H9 (cell line): ENCODE measurements at regions not wholly inside any gene's neighbourhood (a gene's known extent, or its start where the extent isn't known, plus 50 kb on each side); places are given as distances from the start of the nearest gene placed in this dataset.
"Not testable (repeated sequence)": the region's sequence is repeated elsewhere in the genome, so short reads cannot be mapped to it uniquely, and the experiment has no call there.

Experiments used
- DNase-seq: peaks from one replicate; pipeline ENCODE4 v3.0.0-alpha.2; 2017
- H2AFZ ChIP-seq: one replicate; pipeline ENCODE4 v1.6.1; 2013; ENCODE audit warnings: mild to moderate bottlenecking, low read length, control low read depth, moderate library complexity
- H2AK5ac ChIP-seq: 2 replicates; pipeline ENCODE4 v1.6.1; 2013; ENCODE audit warnings: low read length, control low read depth, mixed read lengths; ENCODE audit not compliant: insufficient read length
- H2BK120ac ChIP-seq: one replicate; pipeline ENCODE4 v1.6.1; 2013; ENCODE audit warnings: low read depth, mild to moderate bottlenecking, low read length, control low read depth, inconsistent platforms; ENCODE audit not compliant: poor library complexity, severe bottlenecking
- H2BK12ac ChIP-seq: 2 replicates; pipeline ENCODE4 v1.6.1; 2013; ENCODE audit warnings: low read length, control low read depth, mixed read lengths, low read depth; ENCODE audit not compliant: insufficient read length
- H2BK15ac ChIP-seq: 2 replicates; pipeline ENCODE4 v1.6.1; 2013; ENCODE audit warnings: low read depth, low read length, control low read depth
- H2BK20ac ChIP-seq: one replicate; pipeline ENCODE4 v1.6.1; 2013; ENCODE audit warnings: low read depth, mild to moderate bottlenecking, low read length, control low read depth, inconsistent platforms; ENCODE audit not compliant: poor library complexity, severe bottlenecking
- H2BK5ac ChIP-seq: 2 replicates; pipeline ENCODE4 v1.6.1; 2013; ENCODE audit warnings: low read length, control low read depth, mixed read lengths; ENCODE audit not compliant: insufficient read length
- H3K14ac ChIP-seq: 2 replicates; pipeline ENCODE4 v1.6.1; 2013; ENCODE audit warnings: low read length, control low read depth; ENCODE audit not compliant: insufficient read depth
- H3K18ac ChIP-seq: 2 replicates; pipeline ENCODE4 v1.6.1; 2013; ENCODE audit warnings: low read depth, mild to moderate bottlenecking, mixed read lengths, low read length, control low read depth; ENCODE audit not compliant: insufficient read length
- H3K23ac ChIP-seq: 2 replicates; pipeline ENCODE4 v1.6.1; 2013; ENCODE audit warnings: low read length, control low read depth, mixed read lengths, low read depth; ENCODE audit not compliant: insufficient read length
- H3K23me2 ChIP-seq: 2 replicates; pipeline ENCODE4 v1.6.1; 2013; ENCODE audit warnings: low read depth, mild to moderate bottlenecking, mixed read lengths, low read length, control low read depth; ENCODE audit not compliant: insufficient read length, poor library complexity, severe bottlenecking
- H3K27ac ChIP-seq: 2 replicates; pipeline ENCODE4 v1.5.1; 2013; ENCODE audit warnings: low read length, control low read depth, mixed read lengths, low read depth; ENCODE audit not compliant: insufficient read length
- H3K27me3 ChIP-seq: 2 replicates; pipeline ENCODE4 v1.6.1; 2013; ENCODE audit warnings: low read length, control low read depth, inconsistent platforms; ENCODE audit not compliant: insufficient read depth
- H3K4ac ChIP-seq: 2 replicates; pipeline ENCODE4 v1.6.1; 2013; ENCODE audit warnings: low read depth, mild to moderate bottlenecking, control low read depth, inconsistent platforms, low read length, moderate library complexity
- H3K4me1 ChIP-seq: 2 replicates; pipeline ENCODE4 v1.6.1; 2013; ENCODE audit warnings: low read length, control low read depth, inconsistent platforms; ENCODE audit not compliant: insufficient read depth
- H3K4me2 ChIP-seq: 2 replicates; pipeline ENCODE4 v1.6.1; 2013; ENCODE audit warnings: low read length, control low read depth, mixed read lengths; ENCODE audit not compliant: insufficient read length, insufficient read depth
- H3K56ac ChIP-seq: 2 replicates; pipeline ENCODE4 v1.6.1; 2013; ENCODE audit warnings: low read depth, mild to moderate bottlenecking, mixed read lengths, low read length, control low read depth; ENCODE audit not compliant: insufficient read length
- H3K79me1 ChIP-seq: 2 replicates; pipeline ENCODE4 v1.6.1; 2013; ENCODE audit warnings: low read depth, mild to moderate bottlenecking, moderate library complexity, low read length, control low read depth, inconsistent platforms; ENCODE audit not compliant: insufficient read depth, poor library complexity, severe bottlenecking
- H3K79me2 ChIP-seq: 2 replicates; pipeline ENCODE4 v1.6.1; 2013; ENCODE audit warnings: low read length, control low read depth, inconsistent platforms; ENCODE audit not compliant: insufficient read depth
- H3K9ac ChIP-seq: 2 replicates; pipeline ENCODE4 v1.6.1; 2013; ENCODE audit warnings: low read length, control low read depth, mixed read lengths; ENCODE audit not compliant: insufficient read length; ENCODE audit errors: extremely low read depth
- H3K9me3 ChIP-seq: one replicate; pipeline ENCODE4 v1.6.1; 2013; ENCODE audit warnings: low read depth, low read length, inconsistent platforms; ENCODE audit not compliant: control insufficient read depth
- H3T11ph ChIP-seq: one replicate; pipeline ENCODE4 v1.6.1; 2013; ENCODE audit warnings: mild to moderate bottlenecking, low read length, control low read depth, inconsistent platforms
- H4K20me1 ChIP-seq: one replicate; pipeline ENCODE4 v1.6.1; 2013; ENCODE audit not compliant: control insufficient read depth, insufficient read length, insufficient read depth
- H4K5ac ChIP-seq: 2 replicates; pipeline ENCODE4 v1.6.1; 2013; ENCODE audit warnings: low read depth, mild to moderate bottlenecking, mixed read lengths, low read length, control low read depth; ENCODE audit not compliant: insufficient read length
- H4K8ac ChIP-seq: replicated peaks from 2 replicates; pipeline ENCODE4 v1.6.1; 2013; ENCODE audit warnings: low read length, control low read depth, mixed read lengths, low read depth; ENCODE audit not compliant: insufficient read length
- H4K91ac ChIP-seq: 2 replicates; pipeline ENCODE4 v1.6.1; 2013; ENCODE audit warnings: low read depth, mild to moderate bottlenecking, moderate library complexity, mixed read lengths, low read length, control low read depth; ENCODE audit not compliant: insufficient read length
- H3K27ac Mint-ChIP-seq, 3 experiments: 2 replicates in 2 of 3; 3 replicates in 1 of 3; pipeline ENCODE4 v1.8.0; 2020 to 2021; ENCODE audit warnings: mixed read lengths in 3 of 3, mild to moderate bottlenecking in 1 of 3, moderate library complexity in 1 of 3
- H3K27me3 Mint-ChIP-seq: 2 replicates; pipeline ENCODE4 v1.8.0; 2021; ENCODE audit warnings: low read depth, mild to moderate bottlenecking, moderate library complexity, mixed read lengths
- H3K36me3 Mint-ChIP-seq, 3 experiments: 2 replicates in 2 of 3; 3 replicates in 1 of 3; pipeline ENCODE4 v1.8.0; 2020 to 2021; ENCODE audit warnings: low read depth in 3 of 3, mixed read lengths in 3 of 3; ENCODE audit not compliant: insufficient read depth in 1 of 3
- H3K4me1 Mint-ChIP-seq, 2 experiments: 2 replicates each; pipeline ENCODE4 v1.8.0; 2020; ENCODE audit warnings: mixed read lengths in 2 of 2
- H3K4me3 Mint-ChIP-seq, 2 experiments: 2 replicates in 1 of 2; 3 replicates in 1 of 2; pipeline ENCODE4 v1.8.0; 2020 to 2021; ENCODE audit warnings: mild to moderate bottlenecking in 2 of 2, mixed read lengths in 2 of 2, moderate library complexity in 1 of 2
- H3K9me3 Mint-ChIP-seq, 2 experiments: 2 replicates in 1 of 2; 3 replicates in 1 of 2; pipeline ENCODE4 v1.8.0; 2020; ENCODE audit warnings: mild to moderate bottlenecking in 2 of 2, mixed read lengths in 2 of 2, moderate library complexity in 1 of 2
- CTCF ChIP-seq: fragments of 200-600 bp; sonication (generic); conservative IDR thresholded peaks from 3 replicates; pipeline ENCODE4 v1.8.0; 2021; ENCODE audit warnings: antibody characterized with exemption, mild to moderate bottlenecking
- WGBS: extraction: QIAGEN DNeasy Blood & Tissue Kit; methylation state at CpG from one replicate; pipeline ENCODE4 v1.1.7; 2013; ENCODE audit warnings: missing lambda C conversion rate, low lambda C conversion rate, mixed read lengths; ENCODE audit not compliant: insufficient read length; ENCODE audit errors: extremely low coverage; 5-methylcytosine and 5-hydroxymethylcytosine counted together

DNA sequence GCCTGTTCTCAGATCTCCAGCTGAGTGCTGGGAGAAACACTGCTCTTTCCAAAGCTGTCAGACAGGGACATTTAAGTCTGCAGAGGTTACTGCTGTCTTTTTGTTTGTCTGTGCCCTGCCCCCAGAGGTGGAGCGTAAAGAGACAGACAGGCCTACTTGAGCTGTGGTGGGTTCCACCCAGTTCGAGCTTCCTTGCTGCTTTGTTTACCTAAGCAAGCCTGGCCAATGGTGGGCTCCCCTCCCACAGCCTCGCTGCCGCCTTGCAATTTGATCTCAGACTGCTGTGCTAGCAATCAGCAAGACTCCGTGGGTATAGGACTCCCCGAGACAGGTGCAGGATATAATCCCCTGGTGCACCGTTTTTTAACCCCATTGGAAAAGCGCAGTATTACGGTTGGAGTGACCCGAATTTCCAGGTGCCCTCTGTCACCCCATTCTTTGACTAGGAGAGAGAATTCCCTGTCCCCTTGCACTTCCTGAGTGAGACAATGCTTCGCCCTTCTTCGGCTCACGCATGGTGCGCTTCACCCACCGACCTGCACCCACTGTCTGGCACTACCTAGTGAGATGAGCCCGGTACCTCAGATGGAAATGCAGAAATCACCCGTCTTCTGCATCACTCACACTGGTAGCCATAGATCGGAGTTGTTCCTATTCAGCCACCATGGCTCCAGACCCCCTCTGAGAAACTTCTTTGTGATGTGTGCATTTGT is 650.3 kb upstream of the ALG10B start:
- H3K4me2 ChIP-seq = no peak overlapping the region
- H4K91ac ChIP-seq = no peak overlapping the region
- H3K4me3 Mint-ChIP-seq = no peak overlapping the region
- peaks cover 2% of the 10 kb centered on the region for H3K27me3 Mint-ChIP-seq
- no peak overlapping the region for H2AFZ ChIP-seq
- H2BK12ac ChIP-seq = no peak overlapping the region
- no peaks in the 10 kb centered on the region for H3K4me1 Mint-ChIP-seq
- H2BK120ac ChIP-seq = no peak overlapping the region
- no peak overlapping the region for H4K8ac ChIP-seq
- no peak overlapping the region for H2BK15ac ChIP-seq
- H3K79me2 ChIP-seq = no peaks in the 10 kb centered on the region
- H3T11ph ChIP-seq = no peak overlapping the region
- H3K27me3 ChIP-seq = no peaks in the 10 kb centered on the region
- no peaks in the 10 kb centered on the region for H3K23me2 ChIP-seq
- no peak overlapping the region for H3K23ac ChIP-seq
- no peak overlapping the region for H3K56ac ChIP-seq
- H2BK5ac ChIP-seq = no peak overlapping the region
- TF ChIP-seq CTCF = no peak
- H3K9me3 ChIP-seq = peaks cover 20% of the 10 kb centered on the region
- no peak overlapping the region for H3K14ac ChIP-seq
- no peak overlapping the region for H2AK5ac ChIP-seq
- H3K4me1 ChIP-seq = no peaks in the 10 kb centered on the region
- H4K20me1 ChIP-seq = no peaks in the 10 kb centered on the region
- peaks cover 5 to 30% (median 14%) of the 10 kb centered on the region in 3 experiments; a peak in 6 of 7 replicates for H3K36me3 Mint-ChIP-seq
- H3K79me1 ChIP-seq = no peaks in the 10 kb centered on the region
- H3K27ac Mint-ChIP-seq = no peak overlapping the region
- H3K9ac ChIP-seq = no peak overlapping the region
- H3K4ac ChIP-seq = no peak overlapping the region
- no peak overlapping the region for H3K18ac ChIP-seq
- WGBS = no CpG with 5 or more reads among the region's 18 CpGs
- peaks cover 92 to 96% of the 10 kb centered on the region in 2 experiments for H3K9me3 Mint-ChIP-seq
- H4K5ac ChIP-seq = no peak overlapping the region
- DNase-seq = no peak
- H2BK20ac ChIP-seq = no peak overlapping the region
- no peak overlapping the region for H3K27ac ChIP-seq

GRCh38 chr12:37668557-37668956 is 648.0 kb upstream of the ALG10B start:
- H3K4me1 ChIP-seq, H3K4me2 ChIP-seq, H3K27me3 Mint-ChIP-seq, H4K91ac ChIP-seq, DNase-seq, H3K4ac ChIP-seq, H3K14ac ChIP-seq, H3K4me1 Mint-ChIP-seq, H4K20me1 ChIP-seq, H3K23ac ChIP-seq, H2AK5ac ChIP-seq, H3K79me2 ChIP-seq, H2BK12ac ChIP-seq, H3K27ac ChIP-seq, H2BK15ac ChIP-seq, H3K23me2 ChIP-seq, H3K18ac ChIP-seq, H3K27me3 ChIP-seq, H3K4me3 Mint-ChIP-seq, H3T11ph ChIP-seq, H2BK5ac ChIP-seq, H4K5ac ChIP-seq, H2AFZ ChIP-seq, H2BK20ac ChIP-seq, H3K56ac ChIP-seq, H3K79me1 ChIP-seq, H4K8ac ChIP-seq, H2BK120ac ChIP-seq, H3K27ac Mint-ChIP-seq, H3K9ac ChIP-seq: not testable (repeated sequence)
- Mint-ChIP-seq H3K9me3 (peaks cover 95 to 97% of the 10 kb centered on the region in 2 experiments), H3K36me3 (peaks cover 5 to 36% (median 11%) of the 10 kb centered on the region in 3 experiments; a peak in 5 of 7 replicates)
- H3K9me3 ChIP-seq = peaks cover 34% of the 10 kb centered on the region
- WGBS = no CpG with 5 or more reads among the region's 2 CpGs
